Calu3 (cell line): ENCODE measurements at regions not wholly inside any gene's neighbourhood (a gene's known extent, or its start where the extent isn't known, plus 50 kb on each side); places are given as distances from the start of the nearest gene placed in this dataset.

Experiments used
- BruUV-seq: library from RNA; stranded (reverse); fragments of 400-500 nt; replicated peaks from 2 replicates; lab custom pipeline; 2021; lab: Mats Ljungman, UMichigan
- CTCF ChIA-PET: fragments of 300-600 bp; sonication (Branson Sonifier 250); formaldehyde crosslinking; loops from one replicate; lab custom pipeline; 2022; ENCODE audit warnings: antibody characterized with exemption; lab: Charles Lee
- DNase-seq: peaks from one replicate; pipeline ENCODE4 v3.0.0; 2022
- H3K27ac Mint-ChIP-seq: one replicate; pipeline ENCODE4 v1.8.0; 2022; ENCODE audit warnings: mixed read lengths; ENCODE audit not compliant: unreplicated experiment
- H3K27me3 Mint-ChIP-seq: one replicate; pipeline ENCODE4 v1.8.0; 2022; ENCODE audit warnings: mixed read lengths; ENCODE audit not compliant: unreplicated experiment
- H3K36me3 Mint-ChIP-seq: one replicate; pipeline ENCODE4 v1.8.0; 2022; ENCODE audit warnings: mild to moderate bottlenecking, moderate library complexity, mixed read lengths; ENCODE audit not compliant: insufficient read depth, unreplicated experiment
- H3K4me1 Mint-ChIP-seq: one replicate; pipeline ENCODE4 v1.8.0; 2022; ENCODE audit warnings: mild to moderate bottlenecking, low read depth, mixed read lengths; ENCODE audit not compliant: unreplicated experiment
- H3K4me3 Mint-ChIP-seq: one replicate; pipeline ENCODE4 v1.8.0; 2022; ENCODE audit warnings: mild to moderate bottlenecking, low read depth, moderate library complexity, mixed read lengths; ENCODE audit not compliant: unreplicated experiment
- H3K9me3 Mint-ChIP-seq: one replicate; pipeline ENCODE4 v1.8.0; 2022; ENCODE audit warnings: low read depth, mixed read lengths; ENCODE audit not compliant: unreplicated experiment
- CTCF ChIP-seq: fragments of 200-600 bp; IDR thresholded peaks from one replicate; pipeline ENCODE4 v1.8.0; 2022; ENCODE audit warnings: antibody characterized with exemption; ENCODE audit not compliant: unreplicated experiment
- intact Hi-C: fragments of 100-400 bp; cut with micrococcal nuclease; formaldehyde crosslinking; loops from one replicate; pipeline ENCODE4 v1.10.0; 2022; ENCODE audit not compliant: unreplicated experiment

- Mint-ChIP-seq H3K4me3 (no peak overlapping the region), H3K27ac (no peak overlapping the region)
- BruUV-seq: no TSS peak
Measured at GRCh38 chr5:39503155-39503554, 78.4 kb upstream of the DAB2 start.

GRCh38 chr5:39502704-39503103, 77.9 kb upstream of the DAB2 start:
- no TSS peak for BruUV-seq
- Mint-ChIP-seq H3K4me3 (no peak overlapping the region), H3K27ac (no peak overlapping the region), H3K27me3 (no peaks in the 10 kb centered on the region), H3K4me1 (peaks cover 20% of the 10 kb centered on the region), H3K36me3 (no peaks in the 10 kb centered on the region), H3K9me3 (no peaks in the 10 kb centered on the region)
- CTCF ChIA-PET: no interaction called here
- no peak for TF ChIP-seq CTCF
- no peak for DNase-seq
- intact Hi-C loops: no loop called here

More at GRCh38 chr5:39503155-39503554, 78.4 kb upstream of the DAB2 start:
- Mint-ChIP-seq H3K9me3 (no peaks in the 10 kb centered on the region), H3K36me3 (no peaks in the 10 kb centered on the region), H3K27me3 (no peaks in the 10 kb centered on the region), H3K4me1 (peaks cover 15% of the 10 kb centered on the region)
- CTCF ChIA-PET: no interaction called here
- no peak for DNase-seq
- no peak for TF ChIP-seq CTCF
- intact Hi-C loops: no loop called here

- no peak overlapping the region for H3K27ac Mint-ChIP-seq
- BruUV-seq: no TSS peak
- DNase-seq: no peak
- H3K9me3 Mint-ChIP-seq: no peaks in the 10 kb centered on the region
- H3K36me3 Mint-ChIP-seq: no peaks in the 10 kb centered on the region
- CTCF ChIA-PET: interaction anchor here (0.6 to 1.4 kb wide), 5 partner anchors 11 to 125 kb away, joined by 3 to 5 read pairs (median 3); partner anchors contain the start of gene DAB2
- H3K27me3 Mint-ChIP-seq: no peaks in the 10 kb centered on the region
- no peak for TF ChIP-seq CTCF
- H3K4me3 Mint-ChIP-seq: no peak overlapping the region
- intact Hi-C loops: no loop called here
- H3K4me1 Mint-ChIP-seq: peaks cover 21% of the 10 kb centered on the region
Measured at GRCh38 chr5:39501397-39501796, 76.6 kb upstream of the DAB2 start.

GRCh38 chr5:39500551-39501175, 75.9 kb upstream of the DAB2 start:
- DNase-seq: no peak
- intact Hi-C loops: no loop called here
- peaks cover 21% of the 10 kb centered on the region for H3K4me1 Mint-ChIP-seq
- BruUV-seq: no TSS peak
- no peak overlapping the region for H3K4me3 Mint-ChIP-seq
- no peaks in the 10 kb centered on the region for H3K36me3 Mint-ChIP-seq
- H3K27me3 Mint-ChIP-seq: no peaks in the 10 kb centered on the region
- TF ChIP-seq CTCF: no peak
- CTCF ChIA-PET: no interaction called here
- H3K27ac Mint-ChIP-seq: no peak overlapping the region
- no peaks in the 10 kb centered on the region for H3K9me3 Mint-ChIP-seq
